ENCODE measurements at regions not wholly inside any gene's neighbourhood (a gene's known extent, or its start where the extent isn't known, plus 50 kb on each side); places are given as distances from the start of the nearest gene placed in this dataset.
A peak's percentile ranks its signal among the peaks of the same experiment; 100 is the strongest.
"Not testable (repeated sequence)": the region's sequence is repeated elsewhere in the genome, so short reads cannot be mapped to it uniquely, and the experiment has no call there.

- DNase-seq (ENCODE audit: low read depth), result no peak
Observed at GRCh38 chr13:33659894-33660293, 158.1 kb upstream of the RFC3 start.

- no peak for DNase-seq (ENCODE audit: low read depth)
Observed at GRCh38 chr13:33662392-33662791, 155.6 kb upstream of the RFC3 start.

GRCh38 chr13:33665626-33666175 lies 152.2 kb upstream of the RFC3 start:
- DNase-seq (ENCODE audit: low read depth), result no peak

GRCh38 chr13:33671560-33671959 lies 146.4 kb upstream of the RFC3 start:
- no peak for DNase-seq (ENCODE audit: low read depth)

GRCh38 chr13:33672022-33672421 lies 145.9 kb upstream of the RFC3 start:
- not testable (repeated sequence) for DNase-seq (ENCODE audit: low read depth)

- peak; percentile 8 for DNase-seq (ENCODE audit: low read depth)
Observed at GRCh38 chr13:33676045-33676989, 141.6 kb upstream of the RFC3 start.

GRCh38 chr13:33677215-33677614 lies 140.7 kb upstream of the RFC3 start:
- DNase-seq (ENCODE audit: low read depth), result no peak

GRCh38 chr13:33678084-33678483 lies 139.9 kb upstream of the RFC3 start:
- no peak for DNase-seq (ENCODE audit: low read depth)

GRCh38 chr13:33678906-33679657 lies 138.9 kb upstream of the RFC3 start:
- peak; percentile 65 for DNase-seq (ENCODE audit: low read depth)

- no peak for DNase-seq (ENCODE audit: low read depth)
Observed at GRCh38 chr13:33679658-33680012, 138.3 kb upstream of the RFC3 start.

GRCh38 chr13:33682020-33682564 lies 135.9 kb upstream of the RFC3 start:
- no peak for DNase-seq (ENCODE audit: low read depth)

- not testable (repeated sequence) for DNase-seq (ENCODE audit: low read depth)
Observed at GRCh38 chr13:33682646-33683045, 135.3 kb upstream of the RFC3 start.

GRCh38 chr13:33683376-33683775 lies 134.6 kb upstream of the RFC3 start:
- DNase-seq (ENCODE audit: low read depth), result no peak

GRCh38 chr13:33684874-33685273 lies 133.1 kb upstream of the RFC3 start:
- DNase-seq (ENCODE audit: low read depth), result no peak

GRCh38 chr13:33686772-33687480 lies 131.0 kb upstream of the RFC3 start:
- no peak for DNase-seq (ENCODE audit: low read depth)

- no peak for DNase-seq (ENCODE audit: low read depth)
Observed at GRCh38 chr13:33690354-33690753, 127.6 kb upstream of the RFC3 start.

- no peak for DNase-seq (ENCODE audit: low read depth)
Observed at GRCh38 chr13:33691980-33692379, 126.0 kb upstream of the RFC3 start.

- DNase-seq (ENCODE audit: low read depth), result no peak
Observed at GRCh38 chr13:33692531-33692930, 125.4 kb upstream of the RFC3 start.

- DNase-seq (ENCODE audit: low read depth), result no peak
Observed at GRCh38 chr13:33694546-33694945, 123.4 kb upstream of the RFC3 start.

- DNase-seq (ENCODE audit: low read depth), result no peak
Observed at GRCh38 chr13:33696530-33696929, 121.4 kb upstream of the RFC3 start.

- DNase-seq (ENCODE audit: low read depth), result no peak
Observed at GRCh38 chr13:33697926-33698325, 120.0 kb upstream of the RFC3 start.

GRCh38 chr13:33707449-33707848 lies 110.5 kb upstream of the RFC3 start:
- DNase-seq (ENCODE audit: low read depth), result no peak

Data from stimulated activated CD4-positive, alpha-beta T cell treated with anti-CD3 and anti-CD28 coated beads, Interleukin-2, amount 100 ng/mL, for 4 hours (primary cell).